ENCODE measurements at regions not wholly inside any gene's neighbourhood (a gene's known extent, or its start where the extent isn't known, plus 50 kb on each side); places are given as distances from the start of the nearest gene placed in this dataset.
"Not testable (repeated sequence)": the region's sequence is repeated elsewhere in the genome, so short reads cannot be mapped to it uniquely, and the experiment has no call there.

DNA sequence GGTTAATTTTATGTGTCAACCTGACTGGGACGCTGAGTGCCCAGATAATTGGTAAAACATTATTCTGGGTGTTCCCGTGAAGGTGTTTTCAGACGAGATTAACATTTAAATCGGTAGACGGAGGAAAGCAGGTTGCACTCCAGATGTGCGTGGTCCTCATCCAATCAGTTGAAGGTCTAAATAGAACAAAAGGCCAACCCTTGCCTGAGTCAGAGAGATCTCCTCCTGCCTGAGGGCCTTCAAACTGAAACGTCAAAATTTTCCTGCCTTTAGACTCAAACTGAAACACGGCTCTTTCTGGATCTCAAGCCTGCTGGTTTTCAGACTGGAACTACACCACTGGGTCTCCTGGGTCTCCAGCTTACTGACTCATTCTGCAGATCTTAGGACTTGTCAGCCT, 70.9 kb downstream of the NPIPA5 start:
- intact Hi-C loops (cut with DNase I); H3K4me1 ChIP-seq (ENCODE audit: control insufficient read depth in 1 of 2, insufficient read depth in 2 of 2, low read length in 2 of 2); ATAC-seq (ENCODE audit: low FRiP score); H3K9me3 ChIP-seq (ENCODE audit: control insufficient read depth, low read length); H3K27me3 ChIP-seq (ENCODE audit: control insufficient read depth in 1 of 2, insufficient read depth in 2 of 2, low read length in 1 of 2); H3K36me3 ChIP-seq (ENCODE audit: control insufficient read depth in 1 of 2, insufficient read depth in 2 of 2, low read length in 1 of 2); H3K27ac ChIP-seq (ENCODE audit: low read depth in 1 of 2, low read length in 2 of 2); DNase-seq; H3K4me3 ChIP-seq (ENCODE audit: low read length in 2 of 2): not testable (repeated sequence)
- WGBS, 2 donors: 82 to 93% methylated on average over 8 of the region's 8 CpGs

DNA sequence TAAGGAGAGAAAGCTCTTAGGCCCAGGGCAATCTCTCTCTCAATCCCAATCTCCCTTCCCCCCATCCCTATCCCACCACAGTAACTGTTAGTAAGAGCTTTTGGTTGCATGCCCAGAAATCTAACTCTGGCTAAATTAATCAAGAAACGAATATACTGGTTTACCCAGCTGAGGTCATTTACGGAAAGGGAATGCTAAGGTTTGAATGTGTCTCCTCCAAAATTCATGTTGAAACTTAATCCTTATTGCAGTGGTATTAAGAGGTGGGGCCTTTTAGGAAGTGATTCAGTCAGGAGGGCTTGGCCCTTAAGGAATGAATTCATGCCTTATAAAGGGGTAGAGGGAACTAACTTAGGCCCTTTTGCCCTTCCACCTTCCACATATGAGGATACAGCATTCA, 72.2 kb downstream of the NPIPA5 start:
- H3K27ac ChIP-seq (ENCODE audit: low read depth in 1 of 2, low read length in 2 of 2); H3K4me1 ChIP-seq (ENCODE audit: control insufficient read depth in 1 of 2, insufficient read depth in 2 of 2, low read length in 2 of 2); H3K4me3 ChIP-seq (ENCODE audit: low read length in 2 of 2); ATAC-seq (ENCODE audit: low FRiP score); H3K27me3 ChIP-seq (ENCODE audit: control insufficient read depth in 1 of 2, insufficient read depth in 2 of 2, low read length in 1 of 2); DNase-seq; intact Hi-C loops (cut with DNase I); H3K9me3 ChIP-seq (ENCODE audit: control insufficient read depth, low read length); H3K36me3 ChIP-seq (ENCODE audit: control insufficient read depth in 1 of 2, insufficient read depth in 2 of 2, low read length in 1 of 2): not testable (repeated sequence)
- 21 to 39% methylated on average over 2 of the region's 2 CpGs for WGBS, 2 donors

DNA sequence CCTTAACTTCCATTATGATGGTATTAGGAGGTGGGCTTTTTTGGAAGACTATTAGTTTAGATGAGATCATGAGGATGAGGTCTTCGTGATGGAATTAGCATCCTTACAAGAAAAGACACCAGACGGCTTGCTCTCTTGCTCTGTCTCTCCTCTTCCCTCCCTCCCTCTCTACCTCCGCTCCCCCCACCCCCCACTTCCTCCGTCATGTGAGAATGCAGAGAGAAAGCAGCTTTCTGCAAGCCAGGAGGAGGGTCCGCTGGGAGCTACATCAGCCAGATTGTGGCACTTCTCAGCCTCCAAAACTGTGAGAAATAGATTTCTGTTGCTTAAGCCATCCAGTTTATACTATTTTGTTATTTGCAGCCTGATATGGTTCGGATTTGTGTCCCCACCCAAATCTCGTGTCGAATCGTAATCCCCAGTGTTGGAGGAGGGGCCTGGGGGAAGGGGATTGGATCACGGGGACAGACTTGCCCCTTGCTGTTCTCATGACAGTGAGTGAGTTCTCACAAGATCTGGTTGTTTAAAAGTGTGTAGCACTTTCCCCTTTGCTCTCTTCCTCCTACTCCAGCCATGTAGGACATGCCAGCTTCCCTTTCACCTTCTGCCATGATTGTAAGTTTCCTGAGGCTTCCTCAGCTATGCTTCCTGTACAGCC, 74.3 kb downstream of the NPIPA5 start:
- H3K4me1 ChIP-seq (ENCODE audit: control insufficient read depth in 1 of 2, insufficient read depth in 2 of 2, low read length in 2 of 2); H3K9me3 ChIP-seq (ENCODE audit: control insufficient read depth, low read length); H3K27ac ChIP-seq (ENCODE audit: low read depth in 1 of 2, low read length in 2 of 2); H3K27me3 ChIP-seq (ENCODE audit: control insufficient read depth in 1 of 2, insufficient read depth in 2 of 2, low read length in 1 of 2); intact Hi-C loops (cut with DNase I); DNase-seq; ATAC-seq (ENCODE audit: low FRiP score); H3K36me3 ChIP-seq (ENCODE audit: control insufficient read depth in 1 of 2, insufficient read depth in 2 of 2, low read length in 1 of 2); H3K4me3 ChIP-seq (ENCODE audit: low read length in 2 of 2): not testable (repeated sequence)
- WGBS, 2 donors: 5 to 11% methylated on average over 5 of the region's 10 CpGs

DNA sequence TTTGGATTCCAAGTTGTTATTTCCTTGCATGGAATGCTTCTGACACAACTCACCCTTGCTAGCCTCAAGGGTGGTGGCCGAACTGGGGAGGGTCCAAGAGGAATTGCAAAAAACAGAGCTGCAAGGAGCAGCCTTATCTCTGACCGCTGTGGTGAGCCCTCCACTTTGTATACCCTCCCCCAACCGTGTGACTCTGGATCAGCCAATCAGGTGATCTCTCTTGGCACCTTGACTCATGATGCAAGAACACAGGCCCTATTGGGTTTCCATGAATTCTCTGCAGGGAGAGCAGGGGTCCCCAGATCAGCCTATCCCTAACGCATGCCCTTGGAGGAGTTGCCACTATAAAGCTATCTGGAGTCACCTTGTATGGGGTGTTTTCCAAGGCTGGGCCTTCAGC, 81.0 kb downstream of the NPIPA5 start:
- intact Hi-C loops (cut with DNase I): not testable (repeated sequence)

GRCh38 chr16:15274796-15275195, 103.3 kb downstream of the NPIPA5 start:
- DNase-seq; H3K36me3 ChIP-seq (ENCODE audit: control insufficient read depth in 1 of 2, insufficient read depth in 2 of 2, low read length in 1 of 2); intact Hi-C loops (cut with DNase I); H3K9me3 ChIP-seq (ENCODE audit: control insufficient read depth, low read length); H3K27me3 ChIP-seq (ENCODE audit: control insufficient read depth in 1 of 2, insufficient read depth in 2 of 2, low read length in 1 of 2); H3K4me1 ChIP-seq (ENCODE audit: control insufficient read depth in 1 of 2, insufficient read depth in 2 of 2, low read length in 2 of 2); H3K27ac ChIP-seq (ENCODE audit: low read depth in 1 of 2, low read length in 2 of 2); H3K4me3 ChIP-seq (ENCODE audit: low read length in 2 of 2); ATAC-seq (ENCODE audit: low FRiP score): not testable (repeated sequence)
- WGBS, 2 donors: 64 to 65% methylated on average over 8 of the region's 8 CpGs

More for the DNA sequence above, 81.0 kb downstream of the NPIPA5 start:
- H3K4me3 ChIP-seq (ENCODE audit: low read length in 2 of 2); H3K27ac ChIP-seq (ENCODE audit: low read depth in 1 of 2, low read length in 2 of 2); H3K9me3 ChIP-seq (ENCODE audit: control insufficient read depth, low read length); H3K4me1 ChIP-seq (ENCODE audit: control insufficient read depth in 1 of 2, insufficient read depth in 2 of 2, low read length in 2 of 2); H3K36me3 ChIP-seq (ENCODE audit: control insufficient read depth in 1 of 2, insufficient read depth in 2 of 2, low read length in 1 of 2); ATAC-seq (ENCODE audit: low FRiP score); DNase-seq; H3K27me3 ChIP-seq (ENCODE audit: control insufficient read depth in 1 of 2, insufficient read depth in 2 of 2, low read length in 1 of 2): not testable (repeated sequence)
- 85 to 100% methylated on average over 1 of the region's 4 CpGs for WGBS, 2 donors

DNA sequence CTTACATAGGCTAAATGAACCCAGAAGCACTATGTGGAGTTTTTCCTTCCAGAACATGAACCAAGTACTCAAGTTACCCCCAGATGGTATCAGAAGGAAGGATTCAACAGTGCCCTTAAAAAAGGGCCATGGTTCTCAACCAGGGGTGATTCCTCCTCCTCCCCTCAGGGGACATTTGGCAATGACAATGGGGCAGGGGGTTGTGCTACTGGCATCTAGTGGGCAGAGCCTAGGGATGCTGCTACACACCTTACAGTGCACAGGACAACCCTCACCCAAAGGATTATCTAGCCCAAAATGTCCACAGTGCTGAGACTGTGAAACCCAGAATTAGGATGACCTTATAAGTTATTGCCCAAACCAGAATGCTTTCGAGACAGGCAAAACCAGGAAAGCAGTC, 104.1 kb downstream of the NPIPA5 start:
- H3K4me3 ChIP-seq (ENCODE audit: low read length in 2 of 2); H3K9me3 ChIP-seq (ENCODE audit: control insufficient read depth, low read length); H3K27me3 ChIP-seq (ENCODE audit: control insufficient read depth in 1 of 2, insufficient read depth in 2 of 2, low read length in 1 of 2); H3K4me1 ChIP-seq (ENCODE audit: control insufficient read depth in 1 of 2, insufficient read depth in 2 of 2, low read length in 2 of 2); H3K27ac ChIP-seq (ENCODE audit: low read depth in 1 of 2, low read length in 2 of 2); intact Hi-C loops (cut with DNase I); H3K36me3 ChIP-seq (ENCODE audit: control insufficient read depth in 1 of 2, insufficient read depth in 2 of 2, low read length in 1 of 2); ATAC-seq (ENCODE audit: low FRiP score); DNase-seq: not testable (repeated sequence)
- WGBS, 2 donors: 17 to 64% methylated on average over 1 of the region's 1 CpG

GRCh38 chr16:15266941-15267340, 111.2 kb downstream of the NPIPA5 start:
- 76 to 82% methylated on average over 5 of the region's 6 CpGs for WGBS, 2 donors
- H3K4me3 ChIP-seq (ENCODE audit: low read length in 2 of 2); H3K27me3 ChIP-seq (ENCODE audit: control insufficient read depth in 1 of 2, insufficient read depth in 2 of 2, low read length in 1 of 2); H3K27ac ChIP-seq (ENCODE audit: low read depth in 1 of 2, low read length in 2 of 2); ATAC-seq (ENCODE audit: low FRiP score); H3K4me1 ChIP-seq (ENCODE audit: control insufficient read depth in 1 of 2, insufficient read depth in 2 of 2, low read length in 2 of 2); intact Hi-C loops (cut with DNase I); H3K9me3 ChIP-seq (ENCODE audit: control insufficient read depth, low read length); H3K36me3 ChIP-seq (ENCODE audit: control insufficient read depth in 1 of 2, insufficient read depth in 2 of 2, low read length in 1 of 2); DNase-seq: not testable (repeated sequence)

DNA sequence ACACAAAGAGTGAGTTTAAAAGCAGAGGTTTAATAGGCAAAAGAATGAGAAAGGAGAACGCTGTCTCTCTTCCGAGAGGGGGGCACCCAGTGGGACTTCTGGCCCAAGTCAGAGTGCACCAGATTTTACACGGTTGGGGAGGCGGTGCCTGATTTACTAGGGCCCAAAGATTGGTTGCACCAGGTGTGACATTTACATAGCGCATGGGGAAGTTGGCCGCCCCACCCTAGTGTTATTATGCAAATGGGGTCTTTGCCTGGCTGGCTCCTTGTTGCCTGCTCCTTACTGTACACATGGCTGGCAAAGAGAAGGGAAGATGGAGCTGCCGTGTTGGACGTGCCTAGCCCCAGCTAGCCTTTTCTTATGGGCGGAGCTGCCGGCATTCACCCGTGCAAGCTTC, 115.9 kb downstream of the NPIPA5 start:
- ATAC-seq (ENCODE audit: low FRiP score); H3K27me3 ChIP-seq (ENCODE audit: control insufficient read depth in 1 of 2, insufficient read depth in 2 of 2, low read length in 1 of 2); intact Hi-C loops (cut with DNase I); H3K4me1 ChIP-seq (ENCODE audit: control insufficient read depth in 1 of 2, insufficient read depth in 2 of 2, low read length in 2 of 2); DNase-seq; H3K9me3 ChIP-seq (ENCODE audit: control insufficient read depth, low read length); H3K36me3 ChIP-seq (ENCODE audit: control insufficient read depth in 1 of 2, insufficient read depth in 2 of 2, low read length in 1 of 2); H3K27ac ChIP-seq (ENCODE audit: low read depth in 1 of 2, low read length in 2 of 2); H3K4me3 ChIP-seq (ENCODE audit: low read length in 2 of 2): not testable (repeated sequence)
- WGBS, 2 donors: 51 to 59% methylated on average over 9 to 10 of the region's 11 CpGs

DNA sequence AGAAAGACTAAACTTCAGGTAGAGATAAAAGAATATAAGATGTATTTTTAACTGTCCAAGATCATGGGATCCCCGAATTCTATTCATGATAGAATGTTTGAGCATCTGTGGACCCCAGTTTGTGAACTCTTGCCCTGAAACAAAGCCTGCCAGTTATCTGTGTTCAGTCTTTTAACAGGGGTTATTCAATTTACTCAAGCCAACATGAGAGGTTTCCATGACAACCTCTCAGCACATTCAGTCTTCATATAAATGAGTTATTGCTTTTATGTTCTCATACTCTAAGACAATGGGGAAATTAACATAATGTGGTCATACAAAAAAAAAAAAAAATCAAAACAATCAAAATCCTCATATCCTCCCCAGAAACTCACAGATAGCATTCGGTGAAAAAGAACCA, 130.1 kb downstream of the NPIPA5 start:
- H3K36me3 ChIP-seq (ENCODE audit: control insufficient read depth in 1 of 2, insufficient read depth in 2 of 2, low read length in 1 of 2); H3K4me3 ChIP-seq (ENCODE audit: low read length in 2 of 2); DNase-seq; intact Hi-C loops (cut with DNase I); H3K27me3 ChIP-seq (ENCODE audit: control insufficient read depth in 1 of 2, insufficient read depth in 2 of 2, low read length in 1 of 2); ATAC-seq (ENCODE audit: low FRiP score); H3K4me1 ChIP-seq (ENCODE audit: control insufficient read depth in 1 of 2, insufficient read depth in 2 of 2, low read length in 2 of 2); H3K9me3 ChIP-seq (ENCODE audit: control insufficient read depth, low read length); H3K27ac ChIP-seq (ENCODE audit: low read depth in 1 of 2, low read length in 2 of 2): not testable (repeated sequence)
- WGBS, 2 donors: no CpG with 5 or more reads among the region's 2 CpGs

All from aorta (tissue), 5 donors.